Endothelial cell of umbilical vein (primary cell): ENCODE measurements at regions not wholly inside any gene's neighbourhood (a gene's known extent, or its start where the extent isn't known, plus 50 kb on each side); places are given as distances from the start of the nearest gene placed in this dataset.

Experiments used
- BruUV-seq: library from RNA; stranded (reverse); fragments of 400-500 nt; replicated peaks from 2 replicates; lab custom pipeline; 2021; lab: Mats Ljungman, UMichigan
- CTCF ChIA-PET: fragments of 300-600, 350-600 bp; sonication (Branson Sonifier 250); formaldehyde crosslinking; loops from one replicate; lab custom pipeline; 2021; ENCODE audit warnings: antibody characterized with exemption, inconsistent platforms; lab: Charles Lee
- POLR2A ChIA-PET: fragments of 300-600, 350-600 bp; sonication (Branson Sonifier 250); formaldehyde crosslinking; loops from one replicate; lab custom pipeline; 2021; ENCODE audit warnings: antibody characterized with exemption, inconsistent platforms; lab: Charles Lee
- DNase-seq: peaks from one replicate; pipeline ENCODE4 v3.0.0-alpha.2; 2011; ENCODE audit warnings: low read depth, low spot score
- FAIRE-seq: peaks from 2 replicates; lab custom pipeline; 2011; peaks lifted over from hg19 to GRCh38; lab: Jason Lieb, UNC
- H2AFZ ChIP-seq: 2 replicates; pipeline ENCODE4 v1.6.0; 2012; ENCODE audit warnings: low read depth, low read length, control low read depth, inconsistent platforms
- H3K27ac ChIP-seq: 2 replicates; pipeline ENCODE4 v1.5.1; 2011; ENCODE audit warnings: low read depth, mild to moderate bottlenecking, control low read depth, low read length, moderate library complexity; ENCODE audit not compliant: insufficient read depth
- H3K27me3 ChIP-seq, 2 experiments: 2 replicates each; pipeline versions ENCODE4 v1.6.0 to v1.6.1; 2011; ENCODE audit warnings: low read length in 2 of 2, mixed read lengths in 1 of 2; ENCODE audit not compliant: control insufficient read depth in 2 of 2, insufficient read depth in 2 of 2
- H3K36me3 ChIP-seq, 2 experiments: 2 replicates in 1 of 2; 3 replicates in 1 of 2; pipeline ENCODE4 v1.5.1; 2011; ENCODE audit warnings: low read length in 2 of 2, mild to moderate bottlenecking in 1 of 2, moderate library complexity in 1 of 2; ENCODE audit not compliant: control insufficient read depth in 2 of 2, insufficient read depth in 2 of 2; ENCODE audit errors: extremely low read depth in 1 of 2
- H3K4me1 ChIP-seq: 3 replicates; pipeline ENCODE4 v1.5.1; 2011; ENCODE audit warnings: mild to moderate bottlenecking, low read length; ENCODE audit not compliant: control insufficient read depth, insufficient read depth; ENCODE audit errors: extremely low read depth
- H3K4me2 ChIP-seq: 2 replicates; pipeline ENCODE4 v1.6.1; 2011; ENCODE audit warnings: low read length, control low read depth, mixed read lengths; ENCODE audit not compliant: insufficient read depth
- H3K4me3 ChIP-seq, 3 experiments: fragments of 200-600 bp in 1 of 3; sonication (generic), shearing (Covaris generic) in 1 of 3; replicated peaks in 1 of 3; 2 replicates each; pipeline ENCODE4 v1.5.1; 2011 to 2016; ENCODE audit warnings: control low read depth in 3 of 3, low read length in 3 of 3, mild to moderate bottlenecking in 2 of 3, inconsistent platforms in 1 of 3, low read depth in 1 of 3, moderate library complexity in 1 of 3; ENCODE audit not compliant: insufficient read depth in 1 of 3
- H3K79me2 ChIP-seq: 2 replicates; pipeline ENCODE4 v1.6.0; 2012; ENCODE audit warnings: low read length, inconsistent platforms; ENCODE audit not compliant: control insufficient read depth, insufficient read depth
- H3K9ac ChIP-seq: replicated peaks from 2 replicates; pipeline ENCODE3; 2011; ENCODE audit warnings: low read length, control low read depth; ENCODE audit not compliant: insufficient read depth; ENCODE audit errors: extremely low read depth
- H3K9me1 ChIP-seq: replicated peaks from 3 replicates; pipeline ENCODE4 v1.6.0; 2011; ENCODE audit warnings: mild to moderate bottlenecking, low read length; ENCODE audit not compliant: control insufficient read depth, insufficient read depth; ENCODE audit errors: extremely low read depth
- H3K9me3 ChIP-seq: replicated peaks from 2 replicates; pipeline ENCODE4 v1.5.1; 2012; ENCODE audit warnings: low read length, inconsistent platforms; ENCODE audit not compliant: control insufficient read depth, insufficient read depth
- H4K20me1 ChIP-seq: replicated peaks from 2 replicates; pipeline ENCODE3; 2011; ENCODE audit warnings: mild to moderate bottlenecking, low read length; ENCODE audit not compliant: control insufficient read depth, insufficient read depth; ENCODE audit errors: extremely low read depth
- EZH2 ChIP-seq: IDR thresholded peaks from 2 replicates; pipeline ENCODE4 v1.6.1; 2012; ENCODE audit warnings: borderline replicate concordance, low read depth, mild to moderate bottlenecking, moderate library complexity, low read length, inconsistent platforms; ENCODE audit not compliant: severe bottlenecking
- FOS ChIP-seq: IDR thresholded peaks from 2 replicates; pipeline ENCODE4 v1.6.1; 2011; ENCODE audit warnings: mild to moderate bottlenecking, low read length, moderate library complexity, borderline replicate concordance; ENCODE audit not compliant: insufficient read depth
- GATA2 ChIP-seq: IDR thresholded peaks from 2 replicates; pipeline ENCODE4 v1.7.0; 2011; ENCODE audit warnings: low read depth, mild to moderate bottlenecking, moderate library complexity, mixed read lengths, low read length; ENCODE audit not compliant: insufficient read length, insufficient read depth
- JUN ChIP-seq: IDR thresholded peaks from 2 replicates; pipeline ENCODE4 v1.6.1; 2011; ENCODE audit warnings: borderline replicate concordance, low read depth; ENCODE audit not compliant: insufficient read length, insufficient read depth
- MYC ChIP-seq: IDR thresholded peaks from one replicate; pipeline ENCODE4 v1.6.1; 2011; ENCODE audit warnings: mild to moderate bottlenecking, low read depth, low read length
- POLR2A ChIP-seq: IDR thresholded peaks from 2 replicates; pipeline ENCODE4 v1.6.1; 2012; ENCODE audit warnings: low read depth, mild to moderate bottlenecking, control low read depth, low read length
- POLR2AphosphoS5 ChIP-seq: IDR thresholded peaks from 2 replicates; pipeline ENCODE4 v1.6.1; 2012; ENCODE audit warnings: low read depth, mild to moderate bottlenecking, control low read depth, low read length, moderate library complexity; ENCODE audit not compliant: insufficient read depth
- dilution Hi-C: fragments of 300-500 bp; cut with MboI; formaldehyde crosslinking; loops from one replicate; pipeline ENCODE4 v1.15.0; 2019; ENCODE audit warnings: low sequenced_read_pairs; ENCODE audit not compliant: extremely low pct_ligation_motif_present
- intact Hi-C: fragments of 100-400 bp; cut with micrococcal nuclease; formaldehyde crosslinking; loops from one replicate; pipeline ENCODE4 v1.10.0; 2022
- TF ChIP-seq, protein P1 (sequence below): IDR thresholded peaks from 2 replicates; pipeline ENCODE4 v1.6.1; 2011; ENCODE audit not compliant: insufficient read depth, insufficient read length
- TF ChIP-seq, protein P2 (sequence below), 2 donors: IDR thresholded peaks; 1 replicate in 1 of 2; 2 replicates in 1 of 2; pipeline ENCODE4 v1.5.1; 2011; ENCODE audit warnings: low read length in 2 of 2, mild to moderate bottlenecking in 2 of 2, moderate library complexity in 2 of 2, control low read depth in 1 of 2, inconsistent platforms in 1 of 2, low read depth in 1 of 2; ENCODE audit not compliant: insufficient read depth in 1 of 2; ENCODE audit errors: extremely low read depth in 1 of 2

DNA sequence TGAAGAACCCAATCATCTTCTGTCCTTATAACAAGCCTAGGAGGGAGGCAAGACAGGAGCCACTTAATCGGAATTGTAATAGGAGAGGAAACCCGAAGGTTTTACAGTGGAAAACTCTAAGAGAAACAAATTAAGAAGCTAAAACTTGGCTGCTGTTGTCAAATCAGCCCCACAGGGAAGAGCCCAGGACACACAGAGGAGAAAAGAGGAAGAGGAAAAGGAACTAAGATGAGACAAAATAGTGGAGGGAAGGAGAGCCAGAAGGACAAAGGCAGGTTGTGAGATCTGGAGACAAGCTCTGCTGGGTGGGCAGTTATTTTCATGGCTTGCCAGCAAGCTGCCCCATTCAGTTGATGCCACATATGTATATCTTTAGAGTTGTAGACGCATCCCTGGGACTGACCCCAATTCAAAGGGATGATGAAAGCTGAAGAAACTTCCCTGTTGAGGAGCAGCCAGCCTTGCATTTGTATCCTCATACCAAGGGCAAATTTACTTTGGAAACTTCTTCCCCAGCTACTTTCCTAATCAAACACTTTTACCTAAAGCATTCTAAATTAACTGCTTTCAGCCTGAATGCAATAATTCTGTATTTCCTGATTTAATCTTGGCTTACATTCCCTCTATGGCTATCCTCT is 499.8 kb upstream of the MEIS1 start:
- no peak overlapping the region for H3K9ac ChIP-seq
- H3K27ac ChIP-seq, result no peak overlapping the region
- intact Hi-C loops, result no loop called here
- ChIA-PET CTCF (no interaction called here), POLR2A (no interaction called here)
- no peaks in the 10 kb centered on the region for H3K9me3 ChIP-seq
- H3K79me2 ChIP-seq, result no peaks in the 10 kb centered on the region
- BruUV-seq, result no TSS peak
- H4K20me1 ChIP-seq, result no peaks in the 10 kb centered on the region
- no peak for TF ChIP-seq POLR2AphosphoS5
- no peak for TF ChIP-seq GATA2
- no peak for TF ChIP-seq JUN
- TF ChIP-seq FOS, result no peak
- TF ChIP-seq MYC, result no peak
- FAIRE-seq, result no peak
- no peaks in the 10 kb centered on the region for H3K4me1 ChIP-seq
- no peak overlapping the region for H3K4me3 ChIP-seq
- dilution Hi-C loops, result no loop called here
- no peak overlapping the region for H2AFZ ChIP-seq
- no peak for DNase-seq
- H3K9me1 ChIP-seq, result no peaks in the 10 kb centered on the region
- H3K4me2 ChIP-seq, result no peak overlapping the region
- no peaks in the 10 kb centered on the region for H3K27me3 ChIP-seq
- H3K36me3 ChIP-seq, result no peaks in the 10 kb centered on the region

DNA sequence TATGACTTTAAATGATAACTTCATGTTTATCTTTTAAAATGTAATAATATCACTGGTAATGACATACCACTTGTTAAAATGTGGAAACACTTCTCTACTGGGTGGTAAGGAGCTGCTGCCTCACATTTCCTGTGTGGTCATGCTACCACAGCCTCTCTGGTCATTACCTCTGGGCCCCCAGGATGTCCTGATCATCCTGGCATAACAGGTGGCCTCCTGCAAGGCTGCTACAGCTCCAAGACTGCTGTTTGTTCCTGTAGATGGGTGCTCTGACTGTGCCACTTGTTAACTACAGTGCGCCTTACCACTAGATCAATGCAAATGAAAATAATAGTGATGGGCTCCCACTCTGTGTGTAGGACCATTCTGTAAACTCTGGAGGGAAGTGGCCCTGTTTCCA is 500.2 kb upstream of the SPRED2 start:
- TF ChIP-seq FOS (no peak), GATA2 (no peak), POLR2AphosphoS5 (no peak), POLR2A (no peak), JUN (no peak), EZH2 (no peak), MYC (no peak)
- TF ChIP-seq, protein P1, sequence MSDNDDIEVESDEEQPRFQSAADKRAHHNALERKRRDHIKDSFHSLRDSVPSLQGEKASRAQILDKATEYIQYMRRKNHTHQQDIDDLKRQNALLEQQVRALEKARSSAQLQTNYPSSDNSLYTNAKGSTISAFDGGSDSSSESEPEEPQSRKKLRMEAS, result no peak
- TF ChIP-seq, protein P2, sequence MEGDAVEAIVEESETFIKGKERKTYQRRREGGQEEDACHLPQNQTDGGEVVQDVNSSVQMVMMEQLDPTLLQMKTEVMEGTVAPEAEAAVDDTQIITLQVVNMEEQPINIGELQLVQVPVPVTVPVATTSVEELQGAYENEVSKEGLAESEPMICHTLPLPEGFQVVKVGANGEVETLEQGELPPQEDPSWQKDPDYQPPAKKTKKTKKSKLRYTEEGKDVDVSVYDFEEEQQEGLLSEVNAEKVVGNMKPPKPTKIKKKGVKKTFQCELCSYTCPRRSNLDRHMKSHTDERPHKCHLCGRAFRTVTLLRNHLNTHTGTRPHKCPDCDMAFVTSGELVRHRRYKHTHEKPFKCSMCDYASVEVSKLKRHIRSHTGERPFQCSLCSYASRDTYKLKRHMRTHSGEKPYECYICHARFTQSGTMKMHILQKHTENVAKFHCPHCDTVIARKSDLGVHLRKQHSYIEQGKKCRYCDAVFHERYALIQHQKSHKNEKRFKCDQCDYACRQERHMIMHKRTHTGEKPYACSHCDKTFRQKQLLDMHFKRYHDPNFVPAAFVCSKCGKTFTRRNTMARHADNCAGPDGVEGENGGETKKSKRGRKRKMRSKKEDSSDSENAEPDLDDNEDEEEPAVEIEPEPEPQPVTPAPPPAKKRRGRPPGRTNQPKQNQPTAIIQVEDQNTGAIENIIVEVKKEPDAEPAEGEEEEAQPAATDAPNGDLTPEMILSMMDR (IDR thresholded peaks at IDR 0.05; ENCODE audit: extremely low read depth in 1 of 2, insufficient read depth in 1 of 2, low read depth in 1 of 2, low read length in 2 of 2), result no peak
- Histone ChIP-seq H3K4me2 (no peak overlapping the region), H3K9ac (no peak overlapping the region), H3K79me2 (no peaks in the 10 kb centered on the region), H3K9me1 (no peaks in the 10 kb centered on the region), H3K27me3 (no peaks in the 10 kb centered on the region), H2AFZ (no peak overlapping the region), H3K4me1 (no peaks in the 10 kb centered on the region), H3K4me3 (no peak overlapping the region), H3K36me3 (no peaks in the 10 kb centered on the region), H3K9me3 (no peaks in the 10 kb centered on the region), H3K27ac (no peak overlapping the region), H4K20me1 (no peaks in the 10 kb centered on the region)
- no peak for DNase-seq
- intact Hi-C loops (no loop called here), dilution Hi-C loops (no loop called here)
- CTCF ChIA-PET, result no interaction called here
- FAIRE-seq, result no peak
- POLR2A ChIA-PET, result no interaction called here
- no TSS peak for BruUV-seq
